Kidney glomerular epithelial cell (primary cell): ENCODE measurements at regions not wholly inside any gene's neighbourhood (a gene's known extent, or its start where the extent isn't known, plus 50 kb on each side); places are given as distances from the start of the nearest gene placed in this dataset.

Experiments
- DNase-seq: peaks from one replicate; lab custom pipeline; 2025; lab: John Stamatoyannopoulos, UW

DNA sequence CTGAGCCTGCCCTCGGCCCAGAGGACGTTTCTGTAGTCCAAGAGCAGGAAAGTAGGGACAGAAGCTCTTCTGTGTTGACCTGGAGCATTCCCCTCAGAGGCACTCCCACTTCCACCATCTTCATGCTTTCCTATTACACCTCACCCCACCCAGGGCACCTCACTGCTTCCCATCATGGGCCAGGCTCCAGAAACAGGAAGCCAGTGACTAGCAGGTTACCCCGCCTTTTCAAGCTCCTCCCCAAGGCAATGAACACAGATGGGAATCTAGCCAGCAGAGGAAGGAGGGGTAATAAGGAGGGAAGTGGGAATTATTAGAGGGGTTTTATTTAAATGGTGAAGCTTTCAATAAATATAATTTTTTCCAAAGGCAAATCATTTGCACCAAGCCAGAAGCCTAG, 308.8 kb upstream of the MGAT5 start:
- no peak for DNase-seq

- DNase-seq = no peak
These were observed 306.8 kb upstream of the MGAT5 start for GRCh38 chr2:133947057-133947456.

GRCh38 chr2:133948610-133949290, 305.1 kb upstream of the MGAT5 start:
- DNase-seq = no peak

GRCh38 chr2:133949595-133949994, 304.3 kb upstream of the MGAT5 start:
- no peak for DNase-seq

DNA sequence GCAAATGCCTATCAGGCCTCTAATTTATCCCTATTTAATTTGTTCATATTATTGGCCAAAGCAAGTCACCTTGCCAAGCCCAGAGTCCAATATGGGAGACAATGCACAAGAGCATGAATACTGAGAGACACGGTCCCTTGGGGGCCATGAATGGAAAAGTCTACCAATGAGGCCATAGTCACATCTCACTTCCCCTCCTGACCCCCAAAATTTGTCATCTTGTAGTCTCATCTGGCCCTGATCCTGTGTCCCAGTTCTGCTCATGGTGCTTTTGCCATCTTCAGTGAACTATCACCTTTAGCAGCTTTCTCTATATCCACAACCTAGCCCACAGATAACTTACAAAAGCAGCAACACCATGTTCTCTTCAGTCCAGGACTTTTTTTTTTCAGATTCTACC, 302.7 kb upstream of the MGAT5 start:
- DNase-seq = no peak

GRCh38 chr2:133952420-133952819, 301.5 kb upstream of the MGAT5 start:
- no peak for DNase-seq

DNA sequence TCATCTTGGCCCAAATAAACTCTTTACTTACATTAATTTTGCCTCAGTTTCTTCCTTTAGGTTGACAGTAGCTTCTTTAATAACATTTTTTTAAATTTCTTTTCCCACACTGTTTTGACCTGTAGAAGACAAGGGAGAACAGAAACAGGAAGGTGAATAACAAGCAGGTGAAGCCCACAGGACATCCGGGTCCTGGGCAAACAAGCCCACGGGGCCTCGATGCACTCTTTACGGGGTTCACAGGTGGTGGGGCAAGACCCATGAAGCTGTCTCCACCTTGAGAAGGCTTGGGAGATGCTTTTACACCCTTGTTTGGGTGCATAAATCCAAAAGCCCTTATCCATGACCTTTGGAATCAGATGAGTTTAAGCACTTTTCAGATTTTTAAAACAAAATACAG, 301.0 kb upstream of the MGAT5 start:
- DNase-seq = no peak

GRCh38 chr2:133953524-133953923, 300.3 kb upstream of the MGAT5 start:
- no peak for DNase-seq

DNA sequence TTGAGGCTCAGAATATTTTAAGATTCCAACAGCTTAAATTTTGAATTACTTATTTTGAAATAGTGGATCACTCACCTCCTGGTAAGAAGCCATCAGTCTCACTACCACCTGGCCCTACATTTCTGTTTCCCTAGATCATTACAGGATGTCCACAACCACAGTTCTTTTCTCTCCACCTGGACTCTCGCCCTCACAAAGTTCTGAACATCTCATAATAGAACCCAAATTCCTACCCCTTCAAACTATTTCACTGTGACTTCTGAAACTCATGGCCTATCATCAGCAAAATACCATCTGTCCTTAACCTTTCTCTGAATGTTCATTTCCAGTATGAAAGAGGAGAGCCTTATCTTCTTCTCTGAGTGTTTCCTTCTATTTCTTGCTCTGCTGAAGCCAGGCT, 299.2 kb upstream of the MGAT5 start:
- no peak for DNase-seq

DNA sequence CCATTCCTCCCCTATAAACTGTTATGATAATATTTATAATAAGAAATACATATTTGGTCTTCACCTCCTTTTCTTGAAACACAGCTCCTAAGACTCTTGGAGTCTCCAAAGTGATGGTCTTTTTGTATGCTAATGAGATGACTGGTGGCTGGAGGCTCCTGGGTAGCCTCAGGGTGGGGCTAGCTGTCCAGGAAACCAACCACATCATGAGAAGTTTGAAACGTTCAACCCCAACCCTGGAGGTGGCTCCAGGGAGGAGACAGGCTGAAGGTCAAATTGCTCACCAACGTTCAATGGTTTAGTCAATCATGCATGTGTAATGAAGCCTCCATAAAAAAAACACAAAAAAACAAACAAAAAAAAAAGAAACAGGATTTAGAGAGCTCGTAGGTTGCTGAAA, 298.7 kb upstream of the MGAT5 start:
- no peak for DNase-seq

- DNase-seq = no peak
These were observed 297.4 kb upstream of the MGAT5 start for GRCh38 chr2:133956434-133956935.

DNA sequence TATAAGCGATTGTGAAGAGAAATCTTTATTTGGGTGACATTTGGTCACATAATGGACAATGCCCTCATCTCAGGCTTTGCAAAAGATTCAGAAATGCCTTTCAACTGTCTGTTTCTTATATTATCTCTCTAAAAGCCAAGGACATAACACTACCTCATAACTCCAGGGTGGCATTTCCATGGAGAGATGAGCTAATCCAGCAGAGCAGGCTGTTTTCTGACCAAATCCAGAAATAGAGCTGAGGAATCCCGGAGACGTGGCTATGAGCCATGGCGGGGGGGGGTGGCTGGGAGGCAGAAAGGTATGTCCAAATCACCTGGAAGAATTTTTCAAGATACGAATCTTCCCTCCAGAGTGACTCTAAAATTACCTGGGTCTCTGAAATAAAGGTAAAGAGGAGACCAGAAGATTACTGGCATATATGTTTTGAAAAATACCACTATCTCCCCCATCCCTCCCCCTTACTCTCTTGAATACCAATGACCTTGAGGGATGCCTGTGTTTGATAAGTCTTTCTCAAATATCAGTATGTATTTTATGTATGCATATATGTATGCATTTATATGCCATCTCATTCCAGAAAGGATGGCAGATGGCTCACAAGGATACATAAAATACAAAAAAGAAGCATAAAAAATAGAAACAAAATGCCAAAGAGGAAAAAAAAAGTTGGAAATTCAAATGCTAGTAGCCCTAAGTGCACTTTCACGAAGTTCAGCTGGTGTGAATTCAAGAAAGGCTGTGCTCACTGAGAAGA, 296.0 kb upstream of the MGAT5 start:
- no peak for DNase-seq

- no peak for DNase-seq
These were observed 294.8 kb upstream of the MGAT5 start for GRCh38 chr2:133959066-133959465.

- no peak for DNase-seq
These were observed 287.1 kb upstream of the MGAT5 start for GRCh38 chr2:133966720-133967304.

DNA sequence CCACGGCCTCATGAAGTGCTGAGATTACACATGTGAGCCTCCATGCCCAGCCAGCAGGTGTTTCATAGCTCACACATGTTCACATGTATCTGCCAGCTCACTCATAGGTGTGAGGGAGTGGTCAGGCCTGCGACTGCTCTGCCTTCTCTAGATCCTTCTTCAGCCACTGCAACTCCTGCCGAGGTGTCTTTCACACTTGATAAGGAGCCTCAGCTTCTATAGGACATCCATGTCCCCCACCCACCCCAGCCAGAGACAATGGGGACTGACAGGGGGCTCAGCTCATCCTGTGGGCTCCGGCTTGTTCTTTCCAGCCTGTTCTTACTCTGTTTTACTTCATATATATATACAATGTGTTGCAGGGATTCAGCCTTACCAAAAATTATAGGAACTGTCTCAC, 286.5 kb upstream of the MGAT5 start:
- no peak for DNase-seq

DNA sequence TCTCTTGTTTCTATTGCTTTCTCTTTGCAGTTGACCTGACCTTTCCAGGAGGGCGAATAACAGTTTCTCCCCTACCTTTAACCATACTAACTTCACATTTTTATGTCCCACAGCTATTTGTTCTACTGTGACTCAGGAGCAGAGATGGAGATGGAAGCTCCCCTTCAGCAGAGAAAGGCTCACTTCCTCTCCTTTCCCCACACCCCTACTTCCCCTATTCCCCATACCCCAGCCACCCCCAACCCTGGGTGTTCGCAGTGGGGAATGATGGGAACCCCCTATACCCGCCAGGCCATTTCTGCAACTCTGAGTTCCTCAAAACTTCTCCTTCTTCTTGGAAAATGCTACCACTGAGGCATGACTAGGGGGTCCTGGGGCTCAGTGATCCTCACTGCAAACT, 285.4 kb upstream of the MGAT5 start:
- no peak for DNase-seq

DNA sequence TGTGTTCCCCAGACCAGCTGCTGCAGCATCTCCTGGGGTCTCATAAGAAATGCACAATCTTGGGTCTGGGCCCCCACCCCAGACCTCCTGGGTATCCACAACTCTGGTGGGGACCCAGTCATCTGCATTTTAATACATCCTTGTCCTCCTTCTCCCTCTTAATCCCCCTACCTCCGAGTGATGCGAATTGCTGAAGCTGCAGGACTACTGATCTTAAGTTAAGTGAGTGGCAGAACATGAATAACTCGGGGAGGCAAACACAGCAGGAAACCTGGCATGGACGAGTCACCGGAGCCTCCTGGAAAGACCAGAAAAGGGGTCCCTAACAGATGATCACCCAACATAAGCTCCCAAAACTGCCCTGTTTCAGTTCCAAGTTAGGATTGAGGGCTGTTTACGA, 283.2 kb upstream of the MGAT5 start:
- no peak for DNase-seq

DNA sequence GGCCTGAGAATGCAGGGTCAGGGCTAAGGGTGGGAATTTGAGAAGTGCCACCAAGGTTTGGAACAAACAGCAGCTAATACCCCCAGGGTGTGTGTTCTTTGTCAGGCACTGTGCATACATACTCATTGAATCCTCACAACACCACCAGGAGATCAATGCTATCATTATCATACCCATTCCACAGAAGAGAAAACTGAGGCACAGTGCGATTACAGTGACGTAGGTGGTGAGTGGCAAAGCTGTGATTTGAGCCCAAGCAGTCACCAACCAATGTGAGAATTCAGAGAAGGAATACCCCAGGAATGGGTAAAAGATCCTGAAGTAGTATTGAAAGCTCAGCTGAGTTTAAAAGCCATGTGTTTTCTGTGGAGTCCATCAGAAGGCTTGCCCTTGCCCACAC, 281.6 kb upstream of the MGAT5 start:
- no peak for DNase-seq

DNA sequence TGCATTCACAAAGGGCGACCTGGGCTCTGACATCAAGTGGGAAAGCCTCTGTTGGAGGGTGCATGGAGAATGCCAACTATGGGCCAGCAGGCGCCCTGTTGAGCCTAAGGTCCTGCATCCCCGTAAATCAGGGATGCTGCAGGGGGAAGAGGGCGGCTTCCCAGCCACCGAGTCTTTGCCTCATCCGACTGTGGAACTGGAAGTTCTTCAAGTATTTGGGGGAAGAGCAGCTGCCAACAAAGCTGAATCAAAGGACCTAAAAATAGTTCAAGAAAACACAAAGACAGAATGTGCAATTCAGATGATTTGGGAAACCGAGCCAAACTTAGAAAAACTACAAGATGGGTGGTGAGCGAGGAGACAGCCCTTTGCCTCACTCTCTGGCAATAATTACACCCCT, 281.1 kb upstream of the MGAT5 start:
- no peak for DNase-seq

DNA sequence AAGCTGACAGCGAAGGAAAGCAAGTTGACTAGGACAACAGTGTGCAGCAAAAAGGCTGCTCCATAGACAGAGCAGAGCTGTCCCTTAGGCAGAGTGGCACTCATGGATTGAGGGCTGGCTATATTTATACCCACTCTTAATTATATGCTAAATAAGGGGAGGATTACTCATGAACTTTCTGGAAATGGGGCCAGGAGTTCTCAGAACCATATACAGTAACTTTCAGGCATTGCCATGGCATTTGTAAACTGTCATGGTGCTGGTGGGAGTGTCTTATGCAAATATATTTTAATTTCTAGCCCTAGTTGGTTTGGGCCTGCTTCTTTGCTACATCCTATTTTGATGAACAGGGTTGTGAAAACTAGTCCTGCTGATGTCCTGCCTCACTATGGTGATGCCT, 279.5 kb upstream of the MGAT5 start:
- no peak for DNase-seq

DNA sequence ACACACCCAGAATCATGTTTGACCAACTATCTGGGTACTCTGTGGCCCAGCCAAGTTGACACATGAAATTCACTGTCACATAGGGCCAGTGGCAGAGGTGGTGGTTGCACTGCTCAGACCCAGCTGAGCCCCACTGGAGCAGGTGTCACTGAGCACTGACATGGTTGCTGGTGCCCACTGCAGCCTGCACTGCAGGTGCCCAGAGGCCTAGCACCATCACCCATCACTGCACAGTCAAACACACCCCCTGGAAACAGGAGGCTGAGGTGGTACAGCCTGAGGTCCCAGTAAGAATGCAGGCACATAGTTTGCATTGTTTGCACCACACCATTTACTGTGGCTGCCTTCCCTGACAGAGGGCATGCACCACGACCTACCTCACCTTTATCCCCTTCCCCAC, 278.7 kb upstream of the MGAT5 start:
- no peak for DNase-seq

GRCh38 chr2:133975676-133976428, 278.0 kb upstream of the MGAT5 start:
- DNase-seq = no peak

GRCh38 chr2:133976659-133977058, 277.2 kb upstream of the MGAT5 start:
- no peak for DNase-seq
